Hematopoietic multipotent progenitor cell (in vitro differentiated cells): ENCODE measurements at regions not wholly inside any gene's neighbourhood (a gene's known extent, or its start where the extent isn't known, plus 50 kb on each side); places are given as distances from the start of the nearest gene placed in this dataset.
A peak's percentile ranks its signal among the peaks of the same experiment; 100 is the strongest.
"Not testable (repeated sequence)": the region's sequence is repeated elsewhere in the genome, so short reads cannot be mapped to it uniquely, and the experiment has no call there.

Experiments used
- DNase-seq, 3 donors: peaks; one replicate each; pipeline ENCODE4 v3.0.0-alpha.2; 2011 to 2015; ENCODE audit warnings: low read depth in 2 of 3, low spot score in 2 of 3

DNA sequence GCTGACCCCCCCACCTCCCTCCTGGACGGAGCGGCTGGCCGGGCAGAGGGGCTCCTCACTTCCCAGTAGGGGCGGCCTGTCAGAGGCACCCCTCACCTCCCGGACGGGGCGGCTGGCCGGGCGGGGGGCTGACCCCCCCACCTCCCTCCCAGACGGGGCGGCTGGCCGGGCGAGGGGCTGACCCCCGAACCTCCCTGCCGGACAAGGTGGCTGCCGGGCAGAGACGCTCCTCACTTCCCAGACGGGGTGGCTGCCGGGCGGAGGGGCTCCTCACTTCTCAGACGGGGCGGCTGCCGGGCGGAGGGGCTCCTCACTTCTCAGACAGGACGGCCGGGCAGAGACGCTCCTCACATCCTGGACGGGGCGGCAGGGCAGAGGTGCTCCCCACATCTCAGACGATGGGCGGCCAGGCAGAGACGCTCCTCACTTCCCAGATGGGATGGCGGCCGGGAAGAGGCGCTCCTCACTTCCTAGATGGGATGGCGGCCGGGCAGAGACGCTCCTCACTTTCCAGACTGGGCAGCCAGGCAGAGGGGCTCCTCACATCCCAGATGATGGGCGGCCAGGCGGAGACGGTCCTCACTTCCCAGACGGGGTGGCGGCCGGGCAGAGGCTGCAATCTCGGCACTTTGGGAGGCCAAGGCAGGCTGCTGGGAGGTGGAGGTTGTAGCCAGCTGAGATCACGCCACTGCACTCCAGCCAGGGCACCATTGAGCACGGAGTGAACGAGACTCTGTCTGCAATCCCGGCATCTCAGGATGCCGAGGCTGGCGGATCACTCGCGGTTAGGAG lies 66.2 kb upstream of the PAPPA2 start:
- not testable (repeated sequence) for DNase-seq

GRCh38 chr1:176391621-176392020 lies 71.4 kb upstream of the PAPPA2 start:
- DNase-seq = no peak

DNA sequence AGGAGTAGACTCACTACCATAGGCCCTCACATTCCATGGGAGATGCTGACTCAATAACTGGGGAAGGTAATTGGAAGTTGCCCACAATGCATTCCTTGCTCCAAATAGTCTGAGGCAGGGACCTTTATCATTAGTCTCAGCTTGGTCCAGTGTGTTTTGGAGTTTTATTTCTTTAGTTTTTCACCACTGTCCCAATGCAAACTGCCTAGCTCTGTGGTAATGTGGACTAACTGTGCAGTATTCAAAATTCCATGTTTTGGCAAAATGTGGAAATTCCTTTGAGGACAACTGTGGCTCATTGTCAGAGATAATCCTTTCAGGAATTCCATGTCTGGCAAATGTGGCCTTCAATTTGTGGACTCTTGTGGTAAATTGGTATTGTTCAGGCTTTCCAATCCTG lies 78.1 kb upstream of the PAPPA2 start:
- no peak for DNase-seq

DNA sequence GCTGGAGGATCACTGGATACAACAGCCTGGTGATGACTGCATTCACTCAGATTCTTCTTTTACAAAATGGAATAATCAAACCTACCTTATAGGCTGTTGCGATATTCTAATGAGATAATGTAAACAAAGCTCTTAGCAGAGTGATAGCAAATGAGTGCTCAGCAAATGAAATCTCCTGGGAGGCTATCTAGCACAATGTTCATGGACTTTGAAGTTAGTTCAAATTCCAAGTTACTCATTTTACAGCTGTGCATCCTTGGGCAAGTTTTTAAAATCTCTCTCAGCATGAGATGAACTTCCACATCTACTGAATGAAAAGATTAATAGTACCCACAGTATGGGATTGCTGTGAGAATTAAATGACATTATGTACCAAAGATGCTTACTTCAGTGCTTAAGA lies 80.8 kb upstream of the PAPPA2 start:
- DNase-seq = no peak

GRCh38 chr1:176379626-176380339 lies 83.2 kb upstream of the PAPPA2 start:
- no peak for DNase-seq

DNA sequence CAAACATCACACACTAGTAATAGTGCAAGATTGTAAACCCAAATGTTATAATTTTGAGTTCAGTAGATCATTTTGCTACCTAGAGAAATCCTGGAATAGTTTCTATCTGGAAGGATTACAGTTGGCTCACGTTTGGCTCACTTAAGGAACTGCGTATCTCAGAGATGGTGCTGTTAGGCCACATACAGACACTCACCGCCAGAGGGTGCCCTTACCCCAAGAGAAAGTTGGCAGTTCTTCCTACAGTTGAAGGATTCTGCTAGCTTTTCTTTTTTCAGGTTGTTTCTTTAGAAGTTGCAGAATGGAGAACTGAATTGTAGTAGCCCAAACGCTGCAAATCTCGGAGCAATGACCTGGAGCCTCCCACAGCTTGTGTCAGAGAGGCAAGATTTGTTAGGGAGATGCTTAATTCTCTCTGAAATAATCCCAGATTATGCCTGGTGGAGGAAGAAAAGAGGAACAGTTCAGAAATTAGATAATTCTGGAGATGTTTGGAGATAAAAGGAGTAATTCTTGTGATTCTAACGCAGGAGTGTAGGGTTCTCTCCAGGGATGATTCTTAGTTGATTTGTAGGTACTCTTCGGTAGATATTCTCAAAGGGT lies 87.9 kb upstream of the PAPPA2 start:
- DNase-seq = peak in 2 of 3 donors; percentile 44 to 78

DNA sequence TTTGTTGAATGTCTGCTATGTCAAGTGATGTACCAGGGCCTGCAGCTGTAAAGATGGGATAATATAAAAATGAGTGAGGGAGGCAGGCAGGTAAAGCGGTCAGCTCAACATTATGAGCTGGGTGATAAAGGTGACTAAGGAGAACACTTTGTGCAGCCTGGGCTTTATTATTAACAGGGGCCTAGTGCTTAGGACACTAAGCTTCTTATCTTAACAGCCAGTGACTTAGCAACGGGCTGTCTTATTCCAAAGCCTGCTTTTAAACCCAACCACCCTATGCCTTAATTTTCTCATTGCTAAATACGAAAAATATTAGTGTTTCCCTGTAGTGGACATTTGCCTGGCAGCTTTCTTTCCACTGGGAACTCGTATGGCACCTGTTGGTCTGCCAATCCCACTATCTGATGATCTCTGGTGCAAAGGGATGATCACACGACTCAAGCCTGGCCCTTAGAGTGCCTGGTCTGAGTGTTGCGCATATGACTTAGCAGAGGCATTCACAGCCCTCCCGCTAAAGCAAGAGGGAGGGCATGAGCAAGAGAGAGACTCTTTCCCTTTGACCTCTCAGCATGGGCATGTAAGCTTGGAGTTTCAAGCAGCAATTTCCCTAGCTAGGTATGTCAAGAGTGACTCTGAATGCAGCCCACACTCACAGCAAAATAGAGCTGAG lies 98.6 kb upstream of the PAPPA2 start:
- no peak for DNase-seq

- not testable (repeated sequence) for DNase-seq
Measured at GRCh38 chr1:176349135-176349715, 113.8 kb upstream of the PAPPA2 start.

DNA sequence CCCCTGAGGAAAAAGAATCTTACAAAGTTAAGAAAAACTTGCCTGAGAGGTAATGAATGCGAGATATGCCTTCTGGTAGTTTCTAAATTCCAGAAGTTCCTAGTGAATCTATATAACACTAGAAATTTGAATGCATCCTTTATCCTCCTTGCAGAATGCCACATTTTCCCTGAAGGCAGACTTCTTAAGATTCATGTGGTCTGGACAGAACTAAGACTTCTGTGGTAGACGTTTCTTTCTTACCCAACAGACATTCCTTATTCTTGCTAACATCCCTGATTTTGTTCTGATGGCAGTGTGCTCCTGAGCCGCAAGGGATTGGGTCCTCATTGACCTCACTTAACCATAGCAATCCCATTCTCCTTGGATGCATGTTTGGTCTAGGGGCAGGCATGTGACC lies 121.3 kb upstream of the PAPPA2 start:
- DNase-seq = no peak

- DNase-seq = no peak
Measured at GRCh38 chr1:176338877-176339276, 124.1 kb upstream of the PAPPA2 start.

DNA sequence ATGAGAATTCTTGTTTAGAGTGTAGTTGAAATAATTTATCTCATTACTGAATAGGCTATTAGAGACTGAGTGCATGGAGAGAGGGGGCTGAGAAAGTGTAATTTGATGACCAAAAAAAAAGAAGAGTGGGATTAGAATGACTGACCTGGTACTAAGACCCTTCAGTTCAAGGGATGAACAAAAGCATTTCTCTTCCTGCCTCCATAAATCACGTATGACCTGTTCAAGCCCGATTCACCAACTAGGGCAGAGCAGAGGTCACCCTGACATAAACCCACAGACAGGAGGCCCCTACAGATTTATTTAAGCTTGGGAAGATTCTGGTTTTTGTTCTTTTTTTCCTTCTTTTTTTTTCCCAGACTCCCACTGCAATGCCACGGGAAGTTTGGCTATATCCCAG lies 123.7 kb upstream of the COP1 start:
- DNase-seq = no peak

DNA sequence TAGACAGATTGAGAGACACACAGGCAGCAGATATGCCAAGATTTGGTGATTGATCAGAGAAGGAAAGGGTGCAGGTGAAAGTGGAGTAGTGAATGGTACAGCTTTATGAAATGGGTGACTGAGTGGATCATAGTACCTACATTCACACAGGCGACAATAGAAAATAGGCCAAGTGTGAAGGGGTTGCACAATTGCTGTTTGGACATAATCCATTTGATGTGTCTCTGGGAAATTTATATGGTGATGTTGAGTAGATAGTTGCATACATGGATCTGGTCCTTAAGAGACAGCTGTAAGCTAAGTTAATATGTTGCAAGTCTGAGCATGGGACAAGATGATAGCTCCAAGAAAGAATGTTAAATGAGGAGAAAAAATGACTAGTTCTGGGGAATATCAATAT lies 118.6 kb upstream of the COP1 start:
- DNase-seq = no peak

DNA sequence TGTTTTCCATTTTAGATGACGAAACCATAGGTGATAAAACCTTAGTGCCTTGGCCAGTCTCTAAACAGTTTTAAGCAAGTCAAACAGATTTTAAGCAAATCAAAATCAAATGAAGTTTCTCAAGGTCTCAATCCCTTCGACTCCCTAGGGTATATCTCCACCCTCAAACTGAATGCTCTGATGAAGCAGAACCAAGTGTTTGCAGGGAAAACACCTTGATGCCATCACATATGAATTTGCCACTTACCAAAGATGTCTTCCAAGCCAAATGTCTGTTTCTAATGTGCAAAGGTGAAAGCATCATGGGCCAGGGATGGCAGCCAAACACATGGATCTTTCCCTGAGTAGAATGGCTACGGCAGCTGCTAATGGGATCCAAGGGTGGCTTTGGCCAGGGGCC lies 116.4 kb upstream of the COP1 start:
- no peak for DNase-seq

GRCh38 chr1:176315519-176316220 lies 108.6 kb upstream of the COP1 start:
- no peak for DNase-seq

- not testable (repeated sequence) for DNase-seq
Measured at GRCh38 chr1:176296602-176297001, 89.5 kb upstream of the COP1 start.

DNA sequence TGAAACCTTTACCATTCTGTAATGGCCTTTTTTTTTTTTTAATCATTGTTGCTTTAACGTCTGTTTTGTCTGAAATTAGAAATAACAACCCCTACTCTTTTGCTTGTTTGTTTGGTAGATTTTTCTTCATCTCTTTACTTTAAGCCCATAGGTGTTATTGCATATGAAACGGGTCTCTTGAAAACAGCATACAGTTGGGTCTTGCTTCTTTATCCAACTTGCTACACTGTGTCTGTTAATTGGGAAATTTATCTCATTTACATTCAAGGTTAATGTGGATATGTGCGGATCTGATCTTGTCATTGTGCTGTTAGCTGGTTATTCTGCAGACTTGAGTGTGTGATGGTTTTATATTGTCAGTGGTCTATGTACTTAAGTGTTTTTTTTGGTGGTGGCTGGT lies 78.9 kb upstream of the COP1 start:
- DNase-seq = no peak

DNA sequence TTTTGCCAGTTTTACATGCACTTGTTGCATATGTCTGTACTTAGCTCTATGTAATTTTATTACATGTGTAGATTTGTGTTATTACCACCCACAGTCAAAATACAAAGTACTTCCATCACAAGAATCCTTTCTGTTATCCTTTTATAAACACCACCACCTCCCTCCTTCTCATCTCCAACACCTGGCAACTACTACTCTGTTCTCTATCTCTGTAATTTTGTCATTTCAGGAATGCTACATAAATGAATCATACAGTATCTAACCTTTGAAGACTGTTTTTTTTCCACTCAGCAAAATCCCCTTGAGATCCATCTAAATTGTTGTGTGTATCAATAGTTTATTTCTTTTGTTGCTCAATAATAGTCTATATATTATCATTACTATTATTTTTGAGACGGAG lies 64.5 kb upstream of the COP1 start:
- no peak for DNase-seq
